Astrocyte of the cerebellum (primary cell): ENCODE measurements at regions not wholly inside any gene's neighbourhood (a gene's known extent, or its start where the extent isn't known, plus 50 kb on each side); places are given as distances from the start of the nearest gene placed in this dataset.

Source experiments
- DNase-seq: peaks from one replicate; pipeline ENCODE4 v3.0.0-alpha.2; 2011; ENCODE audit warnings: low read depth
- H3K4me3 ChIP-seq: 2 replicates; pipeline ENCODE4 v1.5.1; 2011; ENCODE audit warnings: mild to moderate bottlenecking, low read depth, low read length, moderate library complexity
- in situ Hi-C: cut with HindIII; loops from 2 replicates; pipeline ENCODE4 v1.10.0; 2017; ENCODE audit warnings: low sequenced_read_pairs
- TF ChIP-seq, protein P1 (sequence below): IDR thresholded peaks from 2 replicates; pipeline ENCODE4 v1.5.1; 2012; ENCODE audit warnings: low read length, low read depth, moderate library complexity, mild to moderate bottlenecking; ENCODE audit errors: missing control alignments

DNA sequence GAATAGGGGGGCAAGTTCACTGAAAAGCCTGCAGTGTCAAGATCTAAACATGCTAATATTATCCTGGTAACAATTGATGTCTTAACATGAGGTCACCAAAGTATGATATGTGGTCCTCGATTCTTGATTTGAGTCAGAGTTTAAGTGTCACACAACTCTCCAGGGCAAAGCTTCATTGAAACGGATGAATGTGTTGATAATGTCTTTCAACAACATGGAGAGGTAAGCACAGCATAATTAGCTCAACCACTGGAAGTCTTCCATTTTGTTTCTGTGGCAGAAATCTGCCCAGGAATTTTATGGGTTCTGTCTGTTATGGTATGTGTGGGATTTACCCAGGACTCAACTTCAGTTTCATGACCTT lies 591.5 kb downstream of the ZNF385D start:
- in situ Hi-C loops, result no loop called here
- DNase-seq, result no peak
- TF ChIP-seq, protein P1, sequence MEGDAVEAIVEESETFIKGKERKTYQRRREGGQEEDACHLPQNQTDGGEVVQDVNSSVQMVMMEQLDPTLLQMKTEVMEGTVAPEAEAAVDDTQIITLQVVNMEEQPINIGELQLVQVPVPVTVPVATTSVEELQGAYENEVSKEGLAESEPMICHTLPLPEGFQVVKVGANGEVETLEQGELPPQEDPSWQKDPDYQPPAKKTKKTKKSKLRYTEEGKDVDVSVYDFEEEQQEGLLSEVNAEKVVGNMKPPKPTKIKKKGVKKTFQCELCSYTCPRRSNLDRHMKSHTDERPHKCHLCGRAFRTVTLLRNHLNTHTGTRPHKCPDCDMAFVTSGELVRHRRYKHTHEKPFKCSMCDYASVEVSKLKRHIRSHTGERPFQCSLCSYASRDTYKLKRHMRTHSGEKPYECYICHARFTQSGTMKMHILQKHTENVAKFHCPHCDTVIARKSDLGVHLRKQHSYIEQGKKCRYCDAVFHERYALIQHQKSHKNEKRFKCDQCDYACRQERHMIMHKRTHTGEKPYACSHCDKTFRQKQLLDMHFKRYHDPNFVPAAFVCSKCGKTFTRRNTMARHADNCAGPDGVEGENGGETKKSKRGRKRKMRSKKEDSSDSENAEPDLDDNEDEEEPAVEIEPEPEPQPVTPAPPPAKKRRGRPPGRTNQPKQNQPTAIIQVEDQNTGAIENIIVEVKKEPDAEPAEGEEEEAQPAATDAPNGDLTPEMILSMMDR, result no peak
- no peak overlapping the region for H3K4me3 ChIP-seq

DNA sequence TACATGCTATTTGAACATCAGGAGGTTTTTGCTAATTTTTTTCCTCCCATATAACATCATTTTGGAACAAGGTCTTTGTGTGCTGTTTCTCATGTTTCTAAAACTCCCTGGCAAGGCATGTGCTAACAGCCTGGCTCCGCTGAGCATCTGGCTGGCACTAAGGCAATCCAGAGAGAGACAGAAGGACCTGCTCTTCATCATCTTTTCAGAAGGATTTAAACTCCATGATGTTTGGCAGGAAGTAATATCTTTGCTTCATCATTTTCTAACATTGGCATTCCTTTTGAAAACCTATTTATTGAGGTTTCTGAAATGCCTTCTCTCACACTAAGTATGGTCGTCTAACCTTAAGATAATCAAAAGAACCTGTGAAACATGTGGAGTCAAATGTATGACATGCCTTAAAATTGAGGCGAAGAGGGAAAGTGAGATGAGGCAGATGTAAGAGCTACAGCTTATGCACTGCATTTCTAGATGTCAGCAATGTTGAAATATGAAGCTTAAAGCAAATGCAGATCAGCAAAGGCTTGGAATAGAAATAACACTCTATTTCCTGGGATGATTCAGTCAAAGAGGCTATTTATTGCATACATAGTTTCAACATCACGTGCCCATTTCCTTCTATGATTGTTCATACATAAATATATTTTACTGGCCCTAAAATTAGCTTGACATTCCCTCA lies 592.0 kb downstream of the ZNF385D start:
- H3K4me3 ChIP-seq, result no peak overlapping the region
- DNase-seq, result no peak
- TF ChIP-seq, protein P1, result no peak
- in situ Hi-C loops, result no loop called here

DNA sequence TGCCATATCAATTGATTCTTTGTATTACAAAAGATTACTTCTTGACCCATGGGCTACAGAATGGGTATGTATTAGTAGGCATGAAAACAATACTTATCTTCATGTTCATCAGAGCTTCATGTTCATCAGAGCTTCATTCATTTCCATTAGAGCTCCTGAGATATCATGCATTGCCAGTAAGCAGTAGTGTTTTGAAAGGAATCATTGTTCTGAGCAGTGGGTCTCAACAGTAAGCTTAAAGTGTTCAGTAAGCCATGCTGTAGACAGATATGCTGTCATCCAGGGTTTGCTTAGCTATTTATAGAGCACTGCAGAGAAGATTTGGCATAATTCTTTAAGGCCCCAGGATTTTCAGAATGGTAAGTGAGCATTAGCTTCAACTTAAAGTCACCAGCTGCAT lies 596.1 kb downstream of the ZNF385D start:
- in situ Hi-C loops, result no loop called here
- H3K4me3 ChIP-seq, result no peak overlapping the region
- no peak for DNase-seq
- TF ChIP-seq, protein P1, result no peak

DNA sequence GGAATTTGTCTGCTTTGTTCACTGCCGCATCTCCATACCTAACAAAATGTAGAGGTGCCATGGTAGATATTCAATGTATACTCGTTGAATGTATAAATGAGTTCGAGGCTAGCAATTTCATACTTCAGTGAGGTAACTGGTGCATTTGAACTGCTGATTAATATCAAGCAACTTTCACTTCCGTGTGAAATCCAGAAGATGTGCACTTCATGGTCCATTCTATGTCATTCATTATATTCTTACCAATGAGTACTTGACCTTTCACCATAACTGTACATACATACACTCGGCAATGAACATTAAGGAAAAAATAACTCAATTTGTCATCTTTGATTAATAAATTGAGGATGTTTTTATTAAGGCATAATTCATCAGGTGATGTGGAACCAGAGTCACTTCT lies 598.5 kb downstream of the ZNF385D start:
- TF ChIP-seq, protein P1, result no peak
- in situ Hi-C loops, result no loop called here
- H3K4me3 ChIP-seq, result no peak overlapping the region
- DNase-seq, result no peak

DNA sequence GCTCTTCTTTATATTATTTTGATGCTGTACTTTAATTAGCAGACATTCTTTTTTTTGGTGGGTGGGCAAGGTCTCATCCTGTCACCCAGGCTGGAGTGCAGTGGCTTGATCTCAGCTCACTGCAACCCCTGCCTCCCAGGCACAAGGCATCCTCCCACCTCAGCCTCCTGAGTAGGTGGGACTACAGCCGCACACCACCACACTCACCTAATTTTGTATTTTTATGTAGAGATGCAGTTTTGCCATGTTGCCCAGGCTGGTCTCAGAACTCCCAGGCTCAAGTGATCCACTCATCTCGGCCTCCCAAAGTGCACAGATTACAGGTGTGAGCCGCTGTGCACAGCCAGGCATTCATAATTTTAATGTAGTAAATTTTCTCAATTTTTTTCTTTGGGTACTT lies 608.1 kb downstream of the ZNF385D start:
- DNase-seq, result no peak
- in situ Hi-C loops, result no loop called here
- no peak overlapping the region for H3K4me3 ChIP-seq
- TF ChIP-seq, protein P1, result no peak

DNA sequence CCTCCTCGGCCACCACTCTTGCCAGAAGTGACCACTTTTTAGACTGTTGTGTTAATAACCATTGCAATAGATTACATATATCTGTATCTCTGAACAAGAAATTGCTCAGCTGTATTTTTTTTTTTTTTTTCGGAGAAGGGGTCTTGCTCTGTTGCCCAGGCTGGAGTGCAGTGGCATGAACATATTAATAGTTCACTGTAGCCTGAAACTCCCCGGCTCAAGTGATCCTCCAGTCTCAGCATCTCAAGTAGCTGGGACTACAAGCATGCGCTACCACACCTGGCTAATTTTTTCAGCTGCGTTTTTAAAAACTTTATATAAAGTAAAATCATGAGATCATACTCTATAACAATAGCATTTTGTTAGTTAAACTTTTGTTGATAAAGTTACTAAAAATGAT lies 609.0 kb downstream of the ZNF385D start:
- TF ChIP-seq, protein P1, result no peak
- H3K4me3 ChIP-seq, result no peak overlapping the region
- DNase-seq, result no peak
- in situ Hi-C loops, result no loop called here
